PC-3 (cell line): ENCODE measurements at regions not wholly inside any gene's neighbourhood (a gene's known extent, or its start where the extent isn't known, plus 50 kb on each side); places are given as distances from the start of the nearest gene placed in this dataset.

Source experiments
- ATAC-seq: fragments of 200-7000 bp; cut with Tn5 transposase; 2 replicates; pipeline ENCODE4 v1.9.1; 2020; ENCODE audit warnings: mild to moderate bottlenecking, moderate library complexity
- BruUV-seq: library from RNA; stranded (reverse); fragments of 400-500 nt; replicated peaks from 2 replicates; lab custom pipeline; 2021; lab: Mats Ljungman, UMichigan
- CTCF ChIA-PET: fragments of 300-600 bp; sonication (Branson Sonifier 250); formaldehyde crosslinking; loops from one replicate; lab custom pipeline; 2022; ENCODE audit warnings: antibody characterized with exemption; lab: Charles Lee
- POLR2A ChIA-PET: fragments of 300-600 bp; sonication (Branson Sonifier 250); formaldehyde crosslinking; loops from one replicate; lab custom pipeline; 2022; ENCODE audit warnings: antibody characterized with exemption; ENCODE audit not compliant: unreplicated experiment; lab: Charles Lee
- DNase-seq: peaks from one replicate; pipeline ENCODE4 v3.0.0-alpha.2; 2015
- H2AFZ ChIP-seq: fragments of 300-600 bp; sonication (generic); 2 replicates; pipeline ENCODE4 v1.6.0; 2016; ENCODE audit warnings: antibody characterized with exemption, low read length
- H3F3A ChIP-seq: fragments of 300-600 bp; sonication (generic); one replicate; pipeline ENCODE4 v1.6.0; 2017; ENCODE audit warnings: antibody characterized with exemption, low read length, control low read depth, mild to moderate bottlenecking; ENCODE audit not compliant: unreplicated experiment
- H3K27ac ChIP-seq: fragments of 300-600 bp; sonication (generic); 2 replicates; pipeline ENCODE4 v1.5.1; 2016; ENCODE audit warnings: mild to moderate bottlenecking, low read length
- H3K27me3 ChIP-seq: fragments of 300-600 bp; sonication (generic); 2 replicates; pipeline ENCODE4 v1.6.1; 2016; ENCODE audit warnings: low read length, mixed read lengths
- H3K36me3 ChIP-seq: fragments of 300-600 bp; sonication (generic); 2 replicates; pipeline ENCODE4 v1.6.1; 2016; ENCODE audit warnings: low read depth, mixed run types, low read length, mixed read lengths
- H3K4me1 ChIP-seq: fragments of 300-600 bp; sonication (generic); 2 replicates; pipeline ENCODE4 v1.5.1; 2016; ENCODE audit warnings: low read length; ENCODE audit not compliant: insufficient read depth
- H3K4me2 ChIP-seq: fragments of 300-600 bp; sonication (generic); 2 replicates; pipeline ENCODE4 v1.6.0; 2016; ENCODE audit warnings: low read length
- H3K4me3 ChIP-seq: fragments of 300-600 bp; sonication (generic); 2 replicates; pipeline ENCODE4 v1.5.1; 2016; ENCODE audit warnings: mild to moderate bottlenecking, low read length, mixed read lengths
- H3K79me2 ChIP-seq: fragments of 300-600 bp; sonication (generic); 2 replicates; pipeline ENCODE4 v1.6.1; 2017; ENCODE audit warnings: low read length, mixed read lengths
- H3K9ac ChIP-seq: fragments of 300-600 bp; sonication (generic); 2 replicates; pipeline ENCODE4 v1.6.0; 2016; ENCODE audit warnings: mild to moderate bottlenecking, low read length
- H3K9me2 ChIP-seq: fragments of 300-600 bp; sonication (generic); replicated peaks from 2 replicates; pipeline ENCODE4 v1.6.1; 2016; ENCODE audit warnings: mixed run types, low read length, mixed read lengths
- H3K9me3 ChIP-seq: fragments of 300-600 bp; sonication (generic); 2 replicates; pipeline ENCODE4 v1.6.1; 2016; ENCODE audit warnings: low read length, mixed read lengths
- H4K20me1 ChIP-seq: fragments of 300-600 bp; sonication (generic); 2 replicates; pipeline ENCODE4 v1.6.1; 2016; ENCODE audit warnings: low read length, mixed read lengths
- EZH2 ChIP-seq: fragments of 300-600 bp; sonication (generic); IDR thresholded peaks from one replicate; pipeline ENCODE4 v1.6.1; 2017; ENCODE audit warnings: antibody characterized with exemption, mild to moderate bottlenecking, low read length; ENCODE audit not compliant: unreplicated experiment
- EZH2phosphoT487 ChIP-seq: fragments of 300-600 bp; sonication (generic); IDR thresholded peaks from 2 replicates; pipeline ENCODE4 v1.6.1; 2018; ENCODE audit warnings: mild to moderate bottlenecking, antibody characterized with exemption, low read length, borderline replicate concordance
- intact Hi-C: fragments of 100-400 bp; cut with micrococcal nuclease; formaldehyde crosslinking; loops from 2 replicates; pipeline ENCODE4 v1.9.0; 2023
- TF ChIP-seq, protein P1 (sequence below): fragments of 300-600 bp; sonication (generic); conservative IDR thresholded peaks from 2 replicates; pipeline ENCODE4 v1.5.1; 2017; ENCODE audit warnings: antibody characterized with exemption, low read depth, mild to moderate bottlenecking, low read length

DNA sequence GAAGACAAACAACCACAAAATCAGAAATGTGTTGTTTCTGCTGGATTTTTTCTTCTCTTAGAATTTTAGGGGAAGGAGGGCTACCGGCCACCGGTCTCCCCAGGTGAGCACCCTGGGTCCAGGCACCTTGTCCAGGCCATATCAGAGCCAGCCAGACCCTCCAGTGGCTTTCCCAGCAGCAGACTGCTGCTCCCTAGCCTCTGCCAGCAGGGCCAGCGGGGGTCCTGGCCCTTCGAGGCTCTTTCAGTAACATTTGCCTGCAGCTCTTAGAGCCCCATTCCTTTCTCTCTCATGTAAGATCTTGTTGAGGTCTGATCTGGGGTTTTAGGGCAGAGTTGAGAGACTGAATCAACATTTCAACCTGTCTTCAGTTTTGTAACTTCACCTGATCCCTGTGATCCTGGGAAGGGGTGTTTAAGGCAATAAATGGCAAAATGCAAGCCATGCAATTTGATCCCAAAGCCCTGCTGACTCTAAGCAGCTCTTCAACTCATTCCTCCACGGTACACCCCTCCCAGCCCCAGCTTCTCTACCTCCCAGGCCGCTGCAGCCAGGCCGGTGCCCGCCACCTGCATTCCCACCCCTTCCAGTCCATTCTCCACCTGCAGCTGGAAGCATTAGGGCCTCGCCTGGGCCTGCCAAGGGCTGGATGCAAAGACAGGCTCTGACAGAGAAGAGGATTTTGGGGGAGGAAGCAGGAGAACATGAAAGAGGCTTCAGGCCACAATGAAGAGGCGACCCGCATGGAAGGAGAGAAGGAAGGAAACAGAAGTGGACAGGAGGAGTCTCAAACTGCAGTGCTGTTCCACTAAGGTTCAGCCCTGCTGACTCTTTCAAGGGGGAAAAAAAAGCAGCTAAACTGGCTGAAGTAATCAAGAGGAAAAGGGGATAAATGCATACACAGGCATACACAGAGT is 113.0 kb upstream of the FGF3 start:
- Histone ChIP-seq H3K9me2 (no peaks in the 10 kb centered on the region), H3F3A (no peaks in the 10 kb centered on the region), H2AFZ (no peak overlapping the region), H3K79me2 (no peaks in the 10 kb centered on the region), H3K9me3 (no peaks in the 10 kb centered on the region), H3K36me3 (no peaks in the 10 kb centered on the region), H3K4me2 (no peak overlapping the region), H3K27me3 (no peaks in the 10 kb centered on the region), H3K27ac (no peak overlapping the region), H3K9ac (no peak overlapping the region), H3K4me3 (no peak overlapping the region), H3K4me1 (0 out of 2 replicates have a peak, but pooled peaks cover 2% of the 10 kb centered on the region), H4K20me1 (no peaks in the 10 kb centered on the region)
- intact Hi-C loops, result no loop called here
- ATAC-seq (no peak), DNase-seq (no peak)
- ChIA-PET CTCF (no interaction called here), POLR2A (no interaction called here)
- no TSS peak for BruUV-seq
- TF ChIP-seq, protein P1, sequence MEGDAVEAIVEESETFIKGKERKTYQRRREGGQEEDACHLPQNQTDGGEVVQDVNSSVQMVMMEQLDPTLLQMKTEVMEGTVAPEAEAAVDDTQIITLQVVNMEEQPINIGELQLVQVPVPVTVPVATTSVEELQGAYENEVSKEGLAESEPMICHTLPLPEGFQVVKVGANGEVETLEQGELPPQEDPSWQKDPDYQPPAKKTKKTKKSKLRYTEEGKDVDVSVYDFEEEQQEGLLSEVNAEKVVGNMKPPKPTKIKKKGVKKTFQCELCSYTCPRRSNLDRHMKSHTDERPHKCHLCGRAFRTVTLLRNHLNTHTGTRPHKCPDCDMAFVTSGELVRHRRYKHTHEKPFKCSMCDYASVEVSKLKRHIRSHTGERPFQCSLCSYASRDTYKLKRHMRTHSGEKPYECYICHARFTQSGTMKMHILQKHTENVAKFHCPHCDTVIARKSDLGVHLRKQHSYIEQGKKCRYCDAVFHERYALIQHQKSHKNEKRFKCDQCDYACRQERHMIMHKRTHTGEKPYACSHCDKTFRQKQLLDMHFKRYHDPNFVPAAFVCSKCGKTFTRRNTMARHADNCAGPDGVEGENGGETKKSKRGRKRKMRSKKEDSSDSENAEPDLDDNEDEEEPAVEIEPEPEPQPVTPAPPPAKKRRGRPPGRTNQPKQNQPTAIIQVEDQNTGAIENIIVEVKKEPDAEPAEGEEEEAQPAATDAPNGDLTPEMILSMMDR, result no peak
- TF ChIP-seq EZH2 (no peak), EZH2phosphoT487 (no peak)

DNA sequence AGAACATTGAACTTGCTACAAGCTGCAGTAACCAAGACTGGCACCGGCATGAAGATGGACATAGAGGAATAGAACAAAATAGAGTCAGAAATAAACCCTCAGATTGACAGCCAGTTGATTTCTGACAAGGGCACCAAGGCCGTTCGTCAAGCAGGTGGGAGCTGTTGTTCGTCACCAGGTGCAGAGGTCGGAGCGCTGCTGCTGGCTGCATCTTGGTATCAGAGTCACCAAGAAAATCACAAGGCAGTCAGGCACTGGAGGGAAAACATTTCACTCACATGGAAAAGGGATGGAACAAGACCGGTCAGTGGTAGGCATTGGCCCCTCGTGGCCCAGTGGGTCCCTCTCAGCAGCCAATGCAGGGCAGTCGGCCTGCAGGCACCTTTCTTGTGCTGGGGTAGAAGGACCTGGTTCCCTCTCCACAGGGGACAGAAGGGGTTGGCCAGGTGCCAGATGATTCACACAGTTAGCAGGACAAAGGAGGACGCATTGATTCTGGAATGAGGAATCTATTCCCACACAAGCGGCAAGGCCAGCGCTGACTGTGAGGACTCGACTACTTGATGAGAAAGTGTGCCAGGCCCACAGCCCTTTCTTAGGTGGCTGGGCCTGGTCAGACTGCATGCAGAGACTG is 115.8 kb upstream of the FGF3 start:
- no peaks in the 10 kb centered on the region for H3K36me3 ChIP-seq
- no peak overlapping the region for H2AFZ ChIP-seq
- no TSS peak for BruUV-seq
- ATAC-seq, result no peak
- no peaks in the 10 kb centered on the region for H3K79me2 ChIP-seq
- no peak overlapping the region for H3K4me2 ChIP-seq
- H3K4me1 ChIP-seq, result 0 out of 2 replicates have a peak, but pooled peaks cover 2% of the 10 kb centered on the region
- H4K20me1 ChIP-seq, result no peaks in the 10 kb centered on the region
- H3K4me3 ChIP-seq, result no peak overlapping the region
- intact Hi-C loops, result no loop called here
- H3K9me3 ChIP-seq, result no peaks in the 10 kb centered on the region
- POLR2A ChIA-PET, result no interaction called here
- H3K27me3 ChIP-seq, result no peaks in the 10 kb centered on the region
- H3K27ac ChIP-seq, result no peak overlapping the region
- CTCF ChIA-PET, result no interaction called here
- TF ChIP-seq EZH2phosphoT487 (no peak), EZH2 (no peak)
- TF ChIP-seq, protein P1, result no peak
- H3F3A ChIP-seq, result no peaks in the 10 kb centered on the region
- peak; percentile 57 for DNase-seq
- H3K9me2 ChIP-seq, result no peaks in the 10 kb centered on the region
- no peak overlapping the region for H3K9ac ChIP-seq
